SKM-1 (cell line): ENCODE measurements at regions not wholly inside any gene's neighbourhood (a gene's known extent, or its start where the extent isn't known, plus 50 kb on each side); places are given as distances from the start of the nearest gene placed in this dataset.

Experiments used
- DNase-seq: peaks from one replicate; lab custom pipeline; 2025; ENCODE audit not compliant: unreplicated experiment; lab: John Stamatoyannopoulos, UW

DNA sequence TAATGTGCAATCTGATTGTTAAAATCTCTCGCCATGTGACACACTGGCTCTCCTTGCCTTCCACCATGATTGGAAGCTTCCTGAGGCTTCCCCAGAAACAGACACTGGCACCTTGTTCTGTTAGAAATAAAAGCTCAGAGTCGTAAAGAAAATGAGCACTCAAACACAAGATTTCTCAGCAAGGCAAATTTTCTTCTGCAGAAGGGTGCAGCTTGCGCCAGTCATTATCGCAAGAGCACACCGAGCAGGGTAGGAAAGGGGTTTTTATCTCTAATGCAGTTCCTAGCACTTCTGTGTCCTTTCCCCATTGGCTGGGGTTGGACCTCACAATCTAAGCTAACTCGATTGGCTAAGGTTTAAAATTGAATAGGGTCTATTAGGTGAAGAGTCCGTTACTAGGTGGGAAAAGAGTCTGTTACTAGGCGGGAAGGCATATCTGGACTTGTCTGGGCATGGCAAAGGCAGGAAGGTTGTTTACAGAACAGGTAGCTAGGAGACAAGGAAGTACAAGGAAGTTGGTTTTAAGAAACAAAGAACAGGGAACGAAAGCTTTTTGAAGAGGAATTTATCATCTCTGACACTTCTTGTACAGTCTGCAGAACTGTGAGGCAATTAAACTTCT is 62.6 kb upstream of the BICD1 start:
- no peak for DNase-seq

- no peak for DNase-seq
These were observed 59.1 kb upstream of the BICD1 start for GRCh38 chr12:32047357-32048212.

- no peak for DNase-seq
These were observed 57.9 kb upstream of the BICD1 start for GRCh38 chr12:32048791-32049190.

GRCh38 chr12:32049956-32050355 is 56.7 kb upstream of the BICD1 start:
- no peak for DNase-seq

DNA sequence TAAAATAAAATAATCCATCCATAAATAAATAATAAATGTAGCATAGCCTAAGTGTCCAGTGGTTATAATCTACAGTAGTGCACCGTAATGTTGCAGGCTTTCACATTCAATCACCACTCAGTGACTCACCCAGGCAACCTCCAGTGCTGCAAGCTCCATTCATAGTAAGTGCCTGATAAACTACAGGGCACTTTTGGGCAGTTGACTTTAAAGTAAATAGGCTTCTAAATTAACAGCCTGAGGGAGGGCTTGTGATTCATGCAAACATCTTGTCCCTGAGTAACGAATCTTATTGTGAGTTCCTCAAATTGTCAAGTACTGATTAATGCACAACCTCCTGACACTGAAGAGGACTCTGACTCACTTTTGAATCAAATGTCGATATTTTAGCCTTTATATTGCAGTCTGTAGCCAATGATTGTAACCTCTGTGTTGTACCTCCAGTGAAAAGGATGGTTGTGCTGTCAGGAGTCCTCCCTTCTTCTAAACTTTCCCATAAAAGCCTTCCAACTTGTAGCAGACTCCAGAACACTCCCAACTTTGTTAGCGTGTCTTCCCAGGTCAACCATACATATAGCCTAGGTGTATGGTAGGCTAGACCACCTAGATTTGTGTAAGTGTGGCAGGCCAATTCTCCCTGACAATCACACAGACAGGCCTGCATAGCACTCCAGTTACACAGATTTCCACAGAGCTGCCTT is 55.0 kb upstream of the BICD1 start:
- DNase-seq = no peak

- DNase-seq = no peak
These were observed 54.4 kb upstream of the BICD1 start for GRCh38 chr12:32052212-32052713.

DNA sequence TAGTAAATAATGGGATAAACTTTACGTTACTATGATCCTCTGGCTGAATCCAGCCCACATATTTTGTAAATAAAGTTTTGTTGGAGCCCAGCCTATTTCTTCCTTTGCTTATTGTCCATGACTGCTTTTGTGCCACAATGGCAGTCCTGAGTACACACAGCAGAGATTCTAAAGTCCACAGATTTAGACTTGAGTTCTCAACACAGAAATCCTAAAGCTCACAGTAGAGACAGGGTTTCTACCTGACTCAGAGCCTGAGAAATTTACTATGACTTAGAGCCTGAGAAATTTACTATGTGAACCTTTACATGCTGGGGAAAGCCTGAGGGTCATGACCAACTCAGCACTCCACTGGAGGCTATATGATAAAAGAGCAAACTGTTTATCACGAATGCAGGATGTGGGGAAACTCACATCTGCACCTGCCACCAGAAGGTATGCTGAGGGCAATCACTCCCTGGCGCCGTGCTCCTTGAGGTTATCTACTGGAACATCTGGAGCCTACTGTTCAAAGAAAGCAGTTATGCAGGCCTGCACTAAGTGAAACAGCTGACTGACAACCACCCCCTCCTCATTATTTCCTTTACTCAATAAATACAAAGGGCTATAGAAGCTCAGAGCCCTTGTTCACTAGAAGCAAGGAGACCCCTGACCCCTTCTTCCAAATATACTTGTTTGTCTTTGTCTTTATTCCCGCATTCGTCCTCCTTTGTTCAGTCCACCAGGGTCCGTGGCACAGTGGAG is 52.6 kb upstream of the BICD1 start:
- no peak for DNase-seq
